ENCODE measurements at regions not wholly inside any gene's neighbourhood (a gene's known extent, or its start where the extent isn't known, plus 50 kb on each side); places are given as distances from the start of the nearest gene placed in this dataset.

GRCh38 chr5:61926911-61927310, 379.1 kb upstream of the KIF2A start:
- Histone ChIP-seq H3K4me2 (ENCODE audit: insufficient read depth, low read length) (no peak overlapping the region), H3K36me3 (ENCODE audit: control insufficient read depth in 2 of 2, extremely low read depth in 1 of 2, insufficient read depth in 2 of 2, low read length in 2 of 2) (no peaks in the 10 kb centered on the region), H3K27me3 (ENCODE audit: control insufficient read depth in 2 of 2, insufficient read depth in 2 of 2, low read length in 2 of 2) (peaks cover 0 to 3% of the 10 kb centered on the region in 2 experiments), H3K9me1 (replicated peaks; ENCODE audit: control insufficient read depth, extremely low read depth, insufficient read depth, low read length) (no peaks in the 10 kb centered on the region), H3K4me3 (replicated peaks in 1 of 3; ENCODE audit: insufficient read depth in 1 of 3, low read depth in 1 of 3, low read length in 3 of 3) (no peak overlapping the region), H4K20me1 (replicated peaks; ENCODE audit: control insufficient read depth, extremely low read depth, insufficient read depth, low read length) (no peaks in the 10 kb centered on the region), H3K9me3 (replicated peaks; ENCODE audit: control insufficient read depth, insufficient read depth, low read length) (no peaks in the 10 kb centered on the region), H3K27ac (ENCODE audit: insufficient read depth, low read depth, low read length) (no peak overlapping the region), H3K79me2 (ENCODE audit: control insufficient read depth, insufficient read depth, low read length) (no peaks in the 10 kb centered on the region), H3K4me1 (ENCODE audit: control insufficient read depth, extremely low read depth, insufficient read depth, low read length) (no peaks in the 10 kb centered on the region), H2AFZ (ENCODE audit: low read depth, low read length) (no peak overlapping the region), H3K9ac (replicated peaks; ENCODE audit: extremely low read depth, insufficient read depth, low read length) (no peak overlapping the region)
- TF ChIP-seq POLR2AphosphoS5 (IDR thresholded peaks at IDR 0.05; ENCODE audit: insufficient read depth, low read depth, low read length): no peak
- TF ChIP-seq, protein P1, sequence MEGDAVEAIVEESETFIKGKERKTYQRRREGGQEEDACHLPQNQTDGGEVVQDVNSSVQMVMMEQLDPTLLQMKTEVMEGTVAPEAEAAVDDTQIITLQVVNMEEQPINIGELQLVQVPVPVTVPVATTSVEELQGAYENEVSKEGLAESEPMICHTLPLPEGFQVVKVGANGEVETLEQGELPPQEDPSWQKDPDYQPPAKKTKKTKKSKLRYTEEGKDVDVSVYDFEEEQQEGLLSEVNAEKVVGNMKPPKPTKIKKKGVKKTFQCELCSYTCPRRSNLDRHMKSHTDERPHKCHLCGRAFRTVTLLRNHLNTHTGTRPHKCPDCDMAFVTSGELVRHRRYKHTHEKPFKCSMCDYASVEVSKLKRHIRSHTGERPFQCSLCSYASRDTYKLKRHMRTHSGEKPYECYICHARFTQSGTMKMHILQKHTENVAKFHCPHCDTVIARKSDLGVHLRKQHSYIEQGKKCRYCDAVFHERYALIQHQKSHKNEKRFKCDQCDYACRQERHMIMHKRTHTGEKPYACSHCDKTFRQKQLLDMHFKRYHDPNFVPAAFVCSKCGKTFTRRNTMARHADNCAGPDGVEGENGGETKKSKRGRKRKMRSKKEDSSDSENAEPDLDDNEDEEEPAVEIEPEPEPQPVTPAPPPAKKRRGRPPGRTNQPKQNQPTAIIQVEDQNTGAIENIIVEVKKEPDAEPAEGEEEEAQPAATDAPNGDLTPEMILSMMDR (IDR thresholded peaks at IDR 0.05; ENCODE audit: extremely low read depth in 1 of 2, insufficient read depth in 1 of 2, low read depth in 1 of 2, low read length in 2 of 2): no peak
- no peak for TF ChIP-seq FOS (IDR thresholded peaks at IDR 0.05; ENCODE audit: borderline replicate concordance, insufficient read depth, low read length)
- TF ChIP-seq POLR2A (IDR thresholded peaks at IDR 0.05; ENCODE audit: low read depth, low read length): no peak
- no peak for TF ChIP-seq JUN (IDR thresholded peaks at IDR 0.05; ENCODE audit: borderline replicate concordance, insufficient read depth, insufficient read length, low read depth)
- TF ChIP-seq GATA2 (IDR thresholded peaks at IDR 0.05; ENCODE audit: insufficient read depth, insufficient read length, low read depth, low read length): no peak
- TF ChIP-seq, protein P2, sequence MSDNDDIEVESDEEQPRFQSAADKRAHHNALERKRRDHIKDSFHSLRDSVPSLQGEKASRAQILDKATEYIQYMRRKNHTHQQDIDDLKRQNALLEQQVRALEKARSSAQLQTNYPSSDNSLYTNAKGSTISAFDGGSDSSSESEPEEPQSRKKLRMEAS (IDR thresholded peaks at IDR 0.05; ENCODE audit: insufficient read depth, insufficient read length): no peak
- TF ChIP-seq MYC (IDR thresholded peaks at IDR 0.05; ENCODE audit: low read depth, low read length): no peak
- no peak for TF ChIP-seq EZH2 (IDR thresholded peaks at IDR 0.05; ENCODE audit: borderline replicate concordance, low read depth, low read length, severe bottlenecking)
- no peak for DNase-seq (ENCODE audit: low read depth, low spot score)
- dilution Hi-C loops (cut with MboI; ENCODE audit: extremely low pct_ligation_motif_present, low sequenced_read_pairs): no loop called here
- intact Hi-C loops (cut with micrococcal nuclease): no loop called here
- POLR2A ChIA-PET: no interaction called here
- CTCF ChIA-PET: no interaction called here
- no TSS peak for BruUV-seq (replicated peaks)
- no peak for FAIRE-seq
